ENCODE measurements at regions not wholly inside any gene's neighbourhood (a gene's known extent, or its start where the extent isn't known, plus 50 kb on each side); places are given as distances from the start of the nearest gene placed in this dataset.

- Histone ChIP-seq H3K36me3 (ENCODE audit: control insufficient read depth, insufficient read depth, low read length) (no peaks in the 10 kb centered on the region), H4K8ac (ENCODE audit: low read depth, low read length) (no peak overlapping the region), H3K4ac (ENCODE audit: low read depth, low read length) (no peak overlapping the region), H3K27me3 (ENCODE audit: insufficient read depth, low read length, poor library complexity) (no peaks in the 10 kb centered on the region), H3K79me1 (ENCODE audit: low read length) (no peaks in the 10 kb centered on the region), H3K18ac (ENCODE audit: low read length) (no peak overlapping the region), H2AK5ac (ENCODE audit: low read length) (no peak overlapping the region), H3K79me2 (ENCODE audit: control insufficient read depth, insufficient read depth, low read length) (no peaks in the 10 kb centered on the region), H3K23ac (ENCODE audit: low read length) (no peak overlapping the region), H3K56ac (ENCODE audit: low read length) (no peak overlapping the region), H3K27ac (ENCODE audit: low read depth, low read length) (no peak overlapping the region), H3K4me1 (ENCODE audit: control insufficient read depth, low read depth, low read length) (no peaks in the 10 kb centered on the region), H3K4me2 (ENCODE audit: low read length) (no peak overlapping the region), H4K5ac (ENCODE audit: low read length) (no peak overlapping the region), H2BK15ac (replicated peaks; ENCODE audit: low read depth) (no peak overlapping the region), H2BK120ac (ENCODE audit: low read depth, low read length) (no peak overlapping the region), H3K9ac (ENCODE audit: low read length) (no peak overlapping the region), H3K4me3 (ENCODE audit: low read length) (no peak overlapping the region), H2BK5ac (ENCODE audit: low read length) (no peak overlapping the region)
- no CpG with 5 or more reads among the region's 14 CpGs for WGBS (ENCODE audit: extremely low coverage, insufficient coverage, low lambda C conversion rate)
- no peak for DNase-seq
Observed at GRCh38 chr4:174086829-174087799, 196.4 kb downstream of the FBXO8 start.

- Histone ChIP-seq H3K9ac (ENCODE audit: low read length) (no peak overlapping the region), H3K4me3 (ENCODE audit: low read length) (no peak overlapping the region), H3K79me2 (ENCODE audit: control insufficient read depth, insufficient read depth, low read length) (no peaks in the 10 kb centered on the region), H3K23ac (ENCODE audit: low read length) (no peak overlapping the region), H4K8ac (ENCODE audit: low read depth, low read length) (no peak overlapping the region), H3K36me3 (ENCODE audit: control insufficient read depth, insufficient read depth, low read length) (no peaks in the 10 kb centered on the region), H3K27me3 (ENCODE audit: insufficient read depth, low read length, poor library complexity) (no peaks in the 10 kb centered on the region), H3K4me1 (ENCODE audit: control insufficient read depth, low read depth, low read length) (no peaks in the 10 kb centered on the region), H2BK120ac (ENCODE audit: low read depth, low read length) (no peak overlapping the region), H3K79me1 (ENCODE audit: low read length) (no peaks in the 10 kb centered on the region), H3K56ac (ENCODE audit: low read length) (no peak overlapping the region), H2BK15ac (replicated peaks; ENCODE audit: low read depth) (no peak overlapping the region), H2BK5ac (ENCODE audit: low read length) (no peak overlapping the region), H3K27ac (ENCODE audit: low read depth, low read length) (no peak overlapping the region), H3K18ac (ENCODE audit: low read length) (no peak overlapping the region), H3K4me2 (ENCODE audit: low read length) (no peak overlapping the region), H4K5ac (ENCODE audit: low read length) (no peak overlapping the region), H3K4ac (ENCODE audit: low read depth, low read length) (no peak overlapping the region), H2AK5ac (ENCODE audit: low read length) (no peak overlapping the region)
- no CpG with 5 or more reads among the region's 2 CpGs for WGBS (ENCODE audit: extremely low coverage, insufficient coverage, low lambda C conversion rate)
- no peak for DNase-seq
Observed at GRCh38 chr4:174084981-174085380, 198.5 kb downstream of the FBXO8 start.

- Histone ChIP-seq H3K9ac (ENCODE audit: low read length) (no peak overlapping the region), H2BK15ac (replicated peaks; ENCODE audit: low read depth) (no peak overlapping the region), H3K4me2 (ENCODE audit: low read length) (no peak overlapping the region), H3K56ac (ENCODE audit: low read length) (no peak overlapping the region), H3K79me1 (ENCODE audit: low read length) (no peaks in the 10 kb centered on the region), H3K4me3 (ENCODE audit: low read length) (no peak overlapping the region), H3K36me3 (ENCODE audit: control insufficient read depth, insufficient read depth, low read length) (no peaks in the 10 kb centered on the region), H4K5ac (ENCODE audit: low read length) (no peak overlapping the region), H3K23ac (ENCODE audit: low read length) (no peak overlapping the region), H2BK5ac (ENCODE audit: low read length) (no peak overlapping the region), H2AK5ac (ENCODE audit: low read length) (no peak overlapping the region), H3K79me2 (ENCODE audit: control insufficient read depth, insufficient read depth, low read length) (no peaks in the 10 kb centered on the region), H3K27ac (ENCODE audit: low read depth, low read length) (no peak overlapping the region), H3K27me3 (ENCODE audit: insufficient read depth, low read length, poor library complexity) (no peaks in the 10 kb centered on the region), H3K18ac (ENCODE audit: low read length) (no peak overlapping the region), H3K4me1 (ENCODE audit: control insufficient read depth, low read depth, low read length) (no peaks in the 10 kb centered on the region), H2BK120ac (ENCODE audit: low read depth, low read length) (no peak overlapping the region), H4K8ac (ENCODE audit: low read depth, low read length) (no peak overlapping the region), H3K4ac (ENCODE audit: low read depth, low read length) (no peak overlapping the region)
- DNase-seq: no peak
- whole genome bisulfite sequencing (ENCODE audit: extremely low coverage, insufficient coverage, low lambda C conversion rate): no CpG with 5 or more reads among the region's 1 CpG
Observed at GRCh38 chr4:174084542-174084941, 198.9 kb downstream of the FBXO8 start.

- Histone ChIP-seq H3K56ac (ENCODE audit: low read length) (no peak overlapping the region), H3K4me1 (ENCODE audit: control insufficient read depth, low read depth, low read length) (no peaks in the 10 kb centered on the region), H3K36me3 (ENCODE audit: control insufficient read depth, insufficient read depth, low read length) (no peaks in the 10 kb centered on the region), H2BK15ac (replicated peaks; ENCODE audit: low read depth) (no peak overlapping the region), H3K4ac (ENCODE audit: low read depth, low read length) (no peak overlapping the region), H3K27ac (ENCODE audit: low read depth, low read length) (no peak overlapping the region), H4K5ac (ENCODE audit: low read length) (no peak overlapping the region), H3K79me2 (ENCODE audit: control insufficient read depth, insufficient read depth, low read length) (no peaks in the 10 kb centered on the region), H3K23ac (ENCODE audit: low read length) (no peak overlapping the region), H3K9ac (ENCODE audit: low read length) (no peak overlapping the region), H2AK5ac (ENCODE audit: low read length) (no peak overlapping the region), H4K8ac (ENCODE audit: low read depth, low read length) (no peak overlapping the region), H3K79me1 (ENCODE audit: low read length) (no peaks in the 10 kb centered on the region), H2BK120ac (ENCODE audit: low read depth, low read length) (no peak overlapping the region), H2BK5ac (ENCODE audit: low read length) (no peak overlapping the region), H3K18ac (ENCODE audit: low read length) (no peak overlapping the region), H3K4me3 (ENCODE audit: low read length) (no peak overlapping the region), H3K27me3 (ENCODE audit: insufficient read depth, low read length, poor library complexity) (no peaks in the 10 kb centered on the region), H3K4me2 (ENCODE audit: low read length) (no peak overlapping the region)
- no peak for DNase-seq
Observed at GRCh38 chr4:174080361-174080760, 203.1 kb downstream of the FBXO8 start.

GRCh38 chr4:174071595-174071994 lies 211.9 kb downstream of the FBXO8 start:
- no peaks in the 10 kb centered on the region for H3K79me2 ChIP-seq (ENCODE audit: control insufficient read depth, insufficient read depth, low read length)
- DNase-seq: no peak
- H3K56ac ChIP-seq (ENCODE audit: low read length): no peak overlapping the region
- no peak overlapping the region for H2AK5ac ChIP-seq (ENCODE audit: low read length)
- H3K4me1 ChIP-seq (ENCODE audit: control insufficient read depth, low read depth, low read length): no peaks in the 10 kb centered on the region
- H4K5ac ChIP-seq (ENCODE audit: low read length): no peak overlapping the region
- H3K4ac ChIP-seq (ENCODE audit: low read depth, low read length): no peak overlapping the region
- no peaks in the 10 kb centered on the region for H3K79me1 ChIP-seq (ENCODE audit: low read length)
- no peak overlapping the region for H3K4me3 ChIP-seq (ENCODE audit: low read length)
- H3K27me3 ChIP-seq (ENCODE audit: insufficient read depth, low read length, poor library complexity): no peaks in the 10 kb centered on the region
- H2BK15ac ChIP-seq (replicated peaks; ENCODE audit: low read depth): no peak overlapping the region
- H3K27ac ChIP-seq (ENCODE audit: low read depth, low read length): no peak overlapping the region
- H3K23ac ChIP-seq (ENCODE audit: low read length): no peak overlapping the region
- no peak overlapping the region for H2BK120ac ChIP-seq (ENCODE audit: low read depth, low read length)
- no peak overlapping the region for H3K9ac ChIP-seq (ENCODE audit: low read length)
- no peaks in the 10 kb centered on the region for H3K36me3 ChIP-seq (ENCODE audit: control insufficient read depth, insufficient read depth, low read length)
- no peak overlapping the region for H4K8ac ChIP-seq (ENCODE audit: low read depth, low read length)
- no peak overlapping the region for H2BK5ac ChIP-seq (ENCODE audit: low read length)
- H3K4me2 ChIP-seq (ENCODE audit: low read length): no peak overlapping the region
- no peak overlapping the region for H3K18ac ChIP-seq (ENCODE audit: low read length)

- Histone ChIP-seq H4K5ac (ENCODE audit: low read length) (no peak overlapping the region), H2AK5ac (ENCODE audit: low read length) (no peak overlapping the region), H3K4me1 (ENCODE audit: control insufficient read depth, low read depth, low read length) (no peaks in the 10 kb centered on the region), H3K79me2 (ENCODE audit: control insufficient read depth, insufficient read depth, low read length) (no peaks in the 10 kb centered on the region), H3K56ac (ENCODE audit: low read length) (no peak overlapping the region), H4K8ac (ENCODE audit: low read depth, low read length) (no peak overlapping the region), H2BK15ac (replicated peaks; ENCODE audit: low read depth) (no peak overlapping the region), H3K4ac (ENCODE audit: low read depth, low read length) (no peak overlapping the region), H3K9ac (ENCODE audit: low read length) (no peak overlapping the region), H2BK5ac (ENCODE audit: low read length) (no peak overlapping the region), H3K4me2 (ENCODE audit: low read length) (no peak overlapping the region), H3K18ac (ENCODE audit: low read length) (no peak overlapping the region), H3K27me3 (ENCODE audit: insufficient read depth, low read length, poor library complexity) (no peaks in the 10 kb centered on the region), H3K27ac (ENCODE audit: low read depth, low read length) (no peak overlapping the region), H3K23ac (ENCODE audit: low read length) (no peak overlapping the region), H3K79me1 (ENCODE audit: low read length) (no peaks in the 10 kb centered on the region), H3K4me3 (ENCODE audit: low read length) (no peak overlapping the region), H2BK120ac (ENCODE audit: low read depth, low read length) (no peak overlapping the region), H3K36me3 (ENCODE audit: control insufficient read depth, insufficient read depth, low read length) (no peaks in the 10 kb centered on the region)
- DNase-seq: no peak
- no CpG with 5 or more reads among the region's 2 CpGs for WGBS (ENCODE audit: extremely low coverage, insufficient coverage, low lambda C conversion rate)
Observed at GRCh38 chr4:174069848-174070330, 213.6 kb downstream of the FBXO8 start.
